ENCODE measurements at regions not wholly inside any gene's neighbourhood (a gene's known extent, or its start where the extent isn't known, plus 50 kb on each side); places are given as distances from the start of the nearest gene placed in this dataset.

DNA sequence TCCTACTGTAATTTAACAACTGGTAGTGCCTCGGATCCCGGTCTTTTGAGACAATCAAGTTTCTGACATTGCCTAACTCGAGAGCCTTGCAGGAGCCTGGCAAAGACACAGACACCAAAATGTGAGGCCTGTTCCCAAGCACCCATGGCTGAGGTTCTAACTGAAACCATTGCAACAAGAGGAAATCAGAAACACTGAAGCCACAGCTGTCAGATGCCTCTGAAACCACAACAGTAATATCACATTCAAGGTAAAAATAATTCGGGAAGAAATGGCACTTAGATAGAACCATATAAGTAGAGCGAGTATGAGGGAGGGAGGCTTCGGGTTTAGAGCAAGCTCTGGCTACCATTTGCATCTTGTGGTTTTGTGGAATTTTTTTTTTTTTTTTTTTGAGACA is 285.9 kb downstream of the FBXO15 start:
- WGBS, 3 donors, result 76 to 78% (median 78%) methylated on average over 6 of the region's 6 CpGs
- DNase-seq, result no peak
- no peak overlapping the region for H3K27ac ChIP-seq
- intact Hi-C loops (cut with DNase I), result no loop called here
- no peaks in the 10 kb centered on the region for H3K4me1 ChIP-seq (ENCODE audit: insufficient read depth)
- no peaks in the 10 kb centered on the region for H3K27me3 ChIP-seq
- no peaks in the 10 kb centered on the region for H3K36me3 ChIP-seq
- TF ChIP-seq EP300 (IDR thresholded peaks at IDR 0.05), result no peak
- no peak for TF ChIP-seq POLR2A (IDR thresholded peaks at IDR 0.05)
- TF ChIP-seq, protein P1, sequence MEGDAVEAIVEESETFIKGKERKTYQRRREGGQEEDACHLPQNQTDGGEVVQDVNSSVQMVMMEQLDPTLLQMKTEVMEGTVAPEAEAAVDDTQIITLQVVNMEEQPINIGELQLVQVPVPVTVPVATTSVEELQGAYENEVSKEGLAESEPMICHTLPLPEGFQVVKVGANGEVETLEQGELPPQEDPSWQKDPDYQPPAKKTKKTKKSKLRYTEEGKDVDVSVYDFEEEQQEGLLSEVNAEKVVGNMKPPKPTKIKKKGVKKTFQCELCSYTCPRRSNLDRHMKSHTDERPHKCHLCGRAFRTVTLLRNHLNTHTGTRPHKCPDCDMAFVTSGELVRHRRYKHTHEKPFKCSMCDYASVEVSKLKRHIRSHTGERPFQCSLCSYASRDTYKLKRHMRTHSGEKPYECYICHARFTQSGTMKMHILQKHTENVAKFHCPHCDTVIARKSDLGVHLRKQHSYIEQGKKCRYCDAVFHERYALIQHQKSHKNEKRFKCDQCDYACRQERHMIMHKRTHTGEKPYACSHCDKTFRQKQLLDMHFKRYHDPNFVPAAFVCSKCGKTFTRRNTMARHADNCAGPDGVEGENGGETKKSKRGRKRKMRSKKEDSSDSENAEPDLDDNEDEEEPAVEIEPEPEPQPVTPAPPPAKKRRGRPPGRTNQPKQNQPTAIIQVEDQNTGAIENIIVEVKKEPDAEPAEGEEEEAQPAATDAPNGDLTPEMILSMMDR (IDR thresholded peaks at IDR 0.05), result no peak
- no peak overlapping the region for H3K4me3 ChIP-seq
- no peaks in the 10 kb centered on the region for H3K9me3 ChIP-seq

DNA sequence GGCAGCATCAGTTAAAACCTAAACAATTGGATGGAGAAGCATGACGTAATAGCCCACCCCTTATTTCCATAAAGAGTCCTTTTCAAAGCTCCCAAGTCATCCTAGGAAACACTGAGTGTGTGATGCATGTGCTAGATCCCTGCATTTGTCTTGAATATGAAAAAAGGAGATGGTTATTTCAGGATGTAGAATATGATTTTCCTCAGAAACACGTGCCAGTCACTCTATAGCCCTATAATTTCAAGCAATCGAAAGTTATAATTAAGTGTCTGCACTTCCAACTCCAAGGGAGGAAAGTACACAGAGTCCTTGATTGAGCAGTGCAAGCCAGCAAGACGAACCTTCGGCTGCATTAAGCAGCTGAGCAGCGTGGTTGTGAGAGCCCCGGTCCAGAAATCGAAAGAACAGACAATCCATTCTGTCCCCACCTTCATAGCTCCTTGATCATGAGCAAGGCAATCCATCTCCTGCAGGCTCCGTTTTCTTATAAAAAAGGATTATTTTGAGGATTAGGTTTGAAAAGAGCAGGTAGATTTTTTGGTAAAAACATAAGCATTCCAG is 287.7 kb downstream of the FBXO15 start:
- WGBS, 3 donors, result 77 to 82% (median 82%) methylated on average over 9 of the region's 9 CpGs
- Histone ChIP-seq H3K9me3 (no peaks in the 10 kb centered on the region), H3K4me1 (ENCODE audit: insufficient read depth) (no peaks in the 10 kb centered on the region), H3K27me3 (no peaks in the 10 kb centered on the region), H3K36me3 (no peaks in the 10 kb centered on the region), H3K4me3 (no peak overlapping the region), H3K27ac (no peak overlapping the region)
- TF ChIP-seq EP300 (IDR thresholded peaks at IDR 0.05) (no peak), POLR2A (IDR thresholded peaks at IDR 0.05) (no peak)
- TF ChIP-seq, protein P1 (IDR thresholded peaks at IDR 0.05), result no peak
- no peak for DNase-seq
- intact Hi-C loops (cut with DNase I), result no loop called here

- intact Hi-C loops (cut with DNase I), result no loop called here
- WGBS, 3 donors, result 68 to 74% (median 69%) methylated on average over 10 of the region's 10 CpGs
- Histone ChIP-seq H3K4me3 (no peak overlapping the region), H3K27ac (no peak overlapping the region), H3K4me1 (ENCODE audit: insufficient read depth) (no peaks in the 10 kb centered on the region), H3K9me3 (no peaks in the 10 kb centered on the region), H3K36me3 (no peaks in the 10 kb centered on the region), H3K27me3 (no peaks in the 10 kb centered on the region)
- DNase-seq, result no peak
- TF ChIP-seq EP300 (IDR thresholded peaks at IDR 0.05), result no peak
- TF ChIP-seq, protein P1 (IDR thresholded peaks at IDR 0.05), result no peak
- no peak for TF ChIP-seq POLR2A (IDR thresholded peaks at IDR 0.05)
Measured at GRCh38 chr18:73852789-73853549, 294.7 kb downstream of the FBXO15 start.

GRCh38 chr18:73850782-73851181 is 296.9 kb downstream of the FBXO15 start:
- Histone ChIP-seq H3K27ac (no peak overlapping the region), H3K4me1 (ENCODE audit: insufficient read depth) (no peaks in the 10 kb centered on the region), H3K36me3 (no peaks in the 10 kb centered on the region), H3K4me3 (no peak overlapping the region), H3K27me3 (no peaks in the 10 kb centered on the region), H3K9me3 (no peaks in the 10 kb centered on the region)
- intact Hi-C loops (cut with DNase I), result no loop called here
- no peak for DNase-seq
- TF ChIP-seq, protein P1 (IDR thresholded peaks at IDR 0.05), result no peak
- no peak for TF ChIP-seq POLR2A (IDR thresholded peaks at IDR 0.05)
- no peak for TF ChIP-seq EP300 (IDR thresholded peaks at IDR 0.05)
- 79 to 85% (median 84%) methylated on average over 5 of the region's 5 CpGs for WGBS, 3 donors
